ENCODE measurements at regions not wholly inside any gene's neighbourhood (a gene's known extent, or its start where the extent isn't known, plus 50 kb on each side); places are given as distances from the start of the nearest gene placed in this dataset.

DNA sequence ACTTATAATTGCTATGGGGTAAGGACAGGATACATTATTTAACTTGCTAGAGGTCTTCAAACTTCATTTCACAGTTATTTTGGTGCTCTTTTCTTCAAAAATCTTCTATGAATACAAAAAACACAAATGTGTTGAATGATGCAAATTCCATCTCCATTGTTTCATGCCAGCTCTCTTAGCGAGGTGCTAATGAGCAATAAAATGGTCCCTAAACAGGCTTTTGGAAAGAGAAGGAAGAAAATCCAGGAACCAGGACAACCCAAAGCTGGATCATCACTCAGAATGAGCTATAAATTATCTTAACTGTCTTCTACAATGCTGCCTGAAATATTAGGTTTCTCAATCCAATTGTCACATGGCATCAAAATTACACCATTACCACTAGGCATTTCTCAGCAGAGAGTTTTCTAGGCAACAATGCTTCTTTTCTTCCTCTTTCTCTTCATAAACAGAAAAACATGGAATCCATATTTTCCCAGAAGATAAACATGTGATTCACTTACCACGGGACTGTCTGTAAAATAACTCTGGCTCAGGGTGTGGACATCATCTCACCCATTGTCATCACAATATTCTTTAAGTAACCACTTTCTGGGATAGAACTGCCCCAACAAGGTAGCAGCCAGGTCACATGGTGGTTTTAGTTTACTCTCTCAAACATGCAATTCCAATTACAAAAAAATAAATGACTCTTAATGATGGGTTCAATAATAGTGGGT lies 249.4 kb downstream of the NPR3 start:
- no peak for TF ChIP-seq EZH2phosphoT487 (IDR thresholded peaks at IDR 0.05; ENCODE audit: low read depth)
- TF ChIP-seq, protein P1, sequence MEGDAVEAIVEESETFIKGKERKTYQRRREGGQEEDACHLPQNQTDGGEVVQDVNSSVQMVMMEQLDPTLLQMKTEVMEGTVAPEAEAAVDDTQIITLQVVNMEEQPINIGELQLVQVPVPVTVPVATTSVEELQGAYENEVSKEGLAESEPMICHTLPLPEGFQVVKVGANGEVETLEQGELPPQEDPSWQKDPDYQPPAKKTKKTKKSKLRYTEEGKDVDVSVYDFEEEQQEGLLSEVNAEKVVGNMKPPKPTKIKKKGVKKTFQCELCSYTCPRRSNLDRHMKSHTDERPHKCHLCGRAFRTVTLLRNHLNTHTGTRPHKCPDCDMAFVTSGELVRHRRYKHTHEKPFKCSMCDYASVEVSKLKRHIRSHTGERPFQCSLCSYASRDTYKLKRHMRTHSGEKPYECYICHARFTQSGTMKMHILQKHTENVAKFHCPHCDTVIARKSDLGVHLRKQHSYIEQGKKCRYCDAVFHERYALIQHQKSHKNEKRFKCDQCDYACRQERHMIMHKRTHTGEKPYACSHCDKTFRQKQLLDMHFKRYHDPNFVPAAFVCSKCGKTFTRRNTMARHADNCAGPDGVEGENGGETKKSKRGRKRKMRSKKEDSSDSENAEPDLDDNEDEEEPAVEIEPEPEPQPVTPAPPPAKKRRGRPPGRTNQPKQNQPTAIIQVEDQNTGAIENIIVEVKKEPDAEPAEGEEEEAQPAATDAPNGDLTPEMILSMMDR (IDR thresholded peaks at IDR 0.05; ENCODE audit: low read depth, low read length): no peak
- H3K4me3 ChIP-seq (ENCODE audit: low read length): no peak overlapping the region
- H3K27ac ChIP-seq (ENCODE audit: low read length): no peak overlapping the region

DNA sequence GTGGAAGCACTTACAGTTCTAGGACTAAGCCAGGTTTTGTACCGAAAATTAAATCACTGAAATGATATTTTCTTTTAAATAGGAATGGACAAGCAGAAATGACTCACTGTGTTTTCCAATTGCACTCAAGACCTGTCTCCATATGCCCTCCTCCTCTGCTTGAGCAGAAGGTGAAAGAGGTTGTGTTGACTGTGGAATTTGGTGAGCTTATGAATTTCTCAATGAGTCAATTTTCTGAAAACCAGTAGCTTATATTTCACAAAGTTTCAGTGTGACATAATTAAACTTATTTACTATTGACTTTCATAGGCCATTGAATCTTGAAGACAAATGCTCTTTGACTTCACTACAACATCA lies 249.9 kb downstream of the NPR3 start:
- Histone ChIP-seq H2AFZ (ENCODE audit: low read depth, low read length) (no peak overlapping the region), H3K4me2 (ENCODE audit: low read length) (no peak overlapping the region), H3K27me3 (ENCODE audit: low read depth, low read length) (no peaks in the 10 kb centered on the region), H3K27ac (ENCODE audit: low read length) (no peak overlapping the region), H4K20me1 (ENCODE audit: insufficient read depth, low read length) (no peaks in the 10 kb centered on the region), H3K4me3 (ENCODE audit: low read length) (no peak overlapping the region), H3K4me1 (ENCODE audit: low read length) (no peaks in the 10 kb centered on the region), H3K36me3 (replicated peaks; ENCODE audit: low read depth, low read length) (no peaks in the 10 kb centered on the region), H3K9ac (ENCODE audit: low read length) (no peak overlapping the region), H3K79me2 (ENCODE audit: low read length) (no peaks in the 10 kb centered on the region), H3K9me3 (ENCODE audit: insufficient read depth, low read length) (no peaks in the 10 kb centered on the region)
- TF ChIP-seq, protein P1 (IDR thresholded peaks at IDR 0.05; ENCODE audit: low read depth, low read length): no peak
- no peak for TF ChIP-seq EZH2phosphoT487 (IDR thresholded peaks at IDR 0.05; ENCODE audit: low read depth)

More for the DNA sequence above, 249.4 kb downstream of the NPR3 start:
- no peak overlapping the region for H3K4me2 ChIP-seq (ENCODE audit: low read length)
- no peaks in the 10 kb centered on the region for H3K36me3 ChIP-seq (replicated peaks; ENCODE audit: low read depth, low read length)
- H4K20me1 ChIP-seq (ENCODE audit: insufficient read depth, low read length): no peaks in the 10 kb centered on the region
- no peaks in the 10 kb centered on the region for H3K9me3 ChIP-seq (ENCODE audit: insufficient read depth, low read length)
- no peaks in the 10 kb centered on the region for H3K4me1 ChIP-seq (ENCODE audit: low read length)
- H2AFZ ChIP-seq (ENCODE audit: low read depth, low read length): no peak overlapping the region
- no peak overlapping the region for H3K9ac ChIP-seq (ENCODE audit: low read length)
- H3K27me3 ChIP-seq (ENCODE audit: low read depth, low read length): no peaks in the 10 kb centered on the region
- no peaks in the 10 kb centered on the region for H3K79me2 ChIP-seq (ENCODE audit: low read length)

DNA sequence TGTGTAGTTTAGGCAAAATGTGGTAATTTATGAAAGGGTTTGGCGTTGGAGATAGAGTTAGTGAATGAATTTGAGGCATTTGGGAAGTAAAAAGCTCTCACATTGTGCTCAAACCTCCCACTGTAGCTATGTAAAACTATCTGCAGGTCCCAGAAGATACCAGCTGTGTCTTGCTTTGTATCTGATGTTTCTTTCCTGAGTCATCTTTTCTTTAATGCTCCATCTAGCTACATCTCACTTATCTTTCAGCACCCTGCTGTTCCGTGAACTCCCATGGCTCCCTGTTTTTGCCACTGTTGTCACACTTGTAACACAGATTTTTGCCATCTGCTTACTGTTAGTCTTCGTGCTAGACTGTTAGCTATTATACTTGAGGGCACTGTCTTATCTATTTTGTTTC lies 253.1 kb downstream of the NPR3 start:
- H3K4me2 ChIP-seq (ENCODE audit: low read length): no peak overlapping the region
- no peaks in the 10 kb centered on the region for H3K4me1 ChIP-seq (ENCODE audit: low read length)
- H4K20me1 ChIP-seq (ENCODE audit: insufficient read depth, low read length): no peaks in the 10 kb centered on the region
- no peaks in the 10 kb centered on the region for H3K36me3 ChIP-seq (replicated peaks; ENCODE audit: low read depth, low read length)
- no peaks in the 10 kb centered on the region for H3K79me2 ChIP-seq (ENCODE audit: low read length)
- no peak overlapping the region for H2AFZ ChIP-seq (ENCODE audit: low read depth, low read length)
- no peak overlapping the region for H3K4me3 ChIP-seq (ENCODE audit: low read length)
- H3K27ac ChIP-seq (ENCODE audit: low read length): no peak overlapping the region
- H3K9ac ChIP-seq (ENCODE audit: low read length): no peak overlapping the region
- no peak for TF ChIP-seq EZH2phosphoT487 (IDR thresholded peaks at IDR 0.05; ENCODE audit: low read depth)
- TF ChIP-seq, protein P1 (IDR thresholded peaks at IDR 0.05; ENCODE audit: low read depth, low read length): no peak
- H3K27me3 ChIP-seq (ENCODE audit: low read depth, low read length): no peaks in the 10 kb centered on the region
- no peaks in the 10 kb centered on the region for H3K9me3 ChIP-seq (ENCODE audit: insufficient read depth, low read length)

DNA sequence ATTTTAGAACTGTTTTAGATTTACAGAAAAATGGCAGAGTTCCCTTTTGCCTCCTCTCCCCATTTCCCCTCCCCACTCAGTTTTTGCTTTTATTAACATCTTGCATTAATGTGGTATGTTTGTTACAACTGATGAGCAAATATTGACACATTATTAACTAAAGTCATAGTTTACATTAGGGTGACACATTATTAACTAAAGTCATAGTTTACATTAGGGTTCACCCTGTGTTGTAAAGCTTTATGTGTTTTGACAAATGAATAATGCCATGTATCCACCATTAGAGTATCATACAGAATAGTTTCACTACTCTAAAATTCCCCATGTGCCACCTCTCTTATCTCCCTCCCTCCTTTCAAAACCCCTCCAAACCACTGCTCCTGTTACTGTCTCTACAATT lies 262.5 kb downstream of the NPR3 start:
- no peak overlapping the region for H3K4me3 ChIP-seq (ENCODE audit: low read length)
- H3K36me3 ChIP-seq (replicated peaks; ENCODE audit: low read depth, low read length): no peaks in the 10 kb centered on the region
- no peak overlapping the region for H3K4me2 ChIP-seq (ENCODE audit: low read length)
- no peaks in the 10 kb centered on the region for H3K9me3 ChIP-seq (ENCODE audit: insufficient read depth, low read length)
- H4K20me1 ChIP-seq (ENCODE audit: insufficient read depth, low read length): no peaks in the 10 kb centered on the region
- no peaks in the 10 kb centered on the region for H3K27me3 ChIP-seq (ENCODE audit: low read depth, low read length)
- no peak for TF ChIP-seq EZH2phosphoT487 (IDR thresholded peaks at IDR 0.05; ENCODE audit: low read depth)
- TF ChIP-seq, protein P1 (IDR thresholded peaks at IDR 0.05; ENCODE audit: low read depth, low read length): no peak
- H3K9ac ChIP-seq (ENCODE audit: low read length): no peak overlapping the region
- no peak overlapping the region for H3K27ac ChIP-seq (ENCODE audit: low read length)
- no peaks in the 10 kb centered on the region for H3K79me2 ChIP-seq (ENCODE audit: low read length)
- H2AFZ ChIP-seq (ENCODE audit: low read depth, low read length): no peak overlapping the region
- no peaks in the 10 kb centered on the region for H3K4me1 ChIP-seq (ENCODE audit: low read length)
